ENCODE measurements at regions not wholly inside any gene's neighbourhood (a gene's known extent, or its start where the extent isn't known, plus 50 kb on each side); places are given as distances from the start of the nearest gene placed in this dataset.

GRCh38 chr1:57615956-57616355 lies 192.1 kb upstream of the DAB1 start:
- no peak overlapping the region for H3K4me3 ChIP-seq (ENCODE audit: low read length)
- DNase-seq (ENCODE audit: low read depth): no peak
- TF ChIP-seq CTCF (conservative IDR thresholded peaks at IDR 0.05; ENCODE audit: low read length): no peak

GRCh38 chr1:57612833-57613232 lies 189.0 kb upstream of the DAB1 start:
- DNase-seq (ENCODE audit: low read depth): no peak
- H3K4me3 ChIP-seq (ENCODE audit: low read length): no peak overlapping the region
- no peak for TF ChIP-seq CTCF (conservative IDR thresholded peaks at IDR 0.05; ENCODE audit: low read length)

GRCh38 chr1:57605933-57606332 lies 182.1 kb upstream of the DAB1 start:
- H3K4me3 ChIP-seq (ENCODE audit: low read length): no peak overlapping the region
- no peak for DNase-seq (ENCODE audit: low read depth)
- no peak for TF ChIP-seq CTCF (conservative IDR thresholded peaks at IDR 0.05; ENCODE audit: low read length)

GRCh38 chr1:57603696-57604095 lies 179.8 kb upstream of the DAB1 start:
- DNase-seq (ENCODE audit: low read depth): no peak
- no peak overlapping the region for H3K4me3 ChIP-seq (ENCODE audit: low read length)

GRCh38 chr1:57600424-57600823 lies 176.6 kb upstream of the DAB1 start:
- H3K4me3 ChIP-seq (ENCODE audit: low read length): no peak overlapping the region
- no peak for DNase-seq (ENCODE audit: low read depth)
- no peak for TF ChIP-seq CTCF (conservative IDR thresholded peaks at IDR 0.05; ENCODE audit: low read length)

More at GRCh38 chr1:57603696-57604095, 179.8 kb upstream of the DAB1 start:
- no peak for TF ChIP-seq CTCF (conservative IDR thresholded peaks at IDR 0.05; ENCODE audit: low read length)

- peak; percentile 65 for DNase-seq (ENCODE audit: low read depth)
- H3K4me3 ChIP-seq (ENCODE audit: low read length): no peak overlapping the region
- no peak for TF ChIP-seq CTCF (conservative IDR thresholded peaks at IDR 0.05; ENCODE audit: low read length)
Observed at GRCh38 chr1:57599236-57599994, 175.6 kb upstream of the DAB1 start.

- DNase-seq (ENCODE audit: low read depth): no peak
- no peak for TF ChIP-seq CTCF (conservative IDR thresholded peaks at IDR 0.05; ENCODE audit: low read length)
Observed at GRCh38 chr1:57597036-57597435, 173.2 kb upstream of the DAB1 start.

More at GRCh38 chr1:57597036-57597435, 173.2 kb upstream of the DAB1 start:
- no peak overlapping the region for H3K4me3 ChIP-seq (ENCODE audit: low read length)
